ENCODE measurements at regions not wholly inside any gene's neighbourhood (a gene's known extent, or its start where the extent isn't known, plus 50 kb on each side); places are given as distances from the start of the nearest gene placed in this dataset.

GRCh38 chr5:51838459-51838858, 455.2 kb downstream of the ISL1 start:
- Histone ChIP-seq H4K20me1 (ENCODE audit: insufficient read depth, low read length, poor library complexity, severe bottlenecking) (no peaks in the 10 kb centered on the region), H3K79me2 (ENCODE audit: insufficient read depth, low read length) (no peaks in the 10 kb centered on the region), H3K27me3 (ENCODE audit: insufficient read depth, low read length, poor library complexity, severe bottlenecking) (no peaks in the 10 kb centered on the region), H3K36me3 (ENCODE audit: insufficient read depth, low read length) (no peaks in the 10 kb centered on the region), H3K9ac (ENCODE audit: low read depth, low read length, poor library complexity, severe bottlenecking) (no peak overlapping the region), H2AFZ (ENCODE audit: low read length) (no peak overlapping the region), H3K4me3 (ENCODE audit: low read length, poor library complexity, severe bottlenecking) (no peak overlapping the region), H3K9me2 (replicated peaks; ENCODE audit: low read depth, low read length) (no peaks in the 10 kb centered on the region), H3K4me2 (ENCODE audit: low read depth, low read length, poor library complexity, severe bottlenecking) (no peak overlapping the region), H3K4me1 (ENCODE audit: insufficient read depth, low read length, poor library complexity, severe bottlenecking) (no peaks in the 10 kb centered on the region), H3K9me3 (ENCODE audit: insufficient read depth, low read depth, low read length) (no peaks in the 10 kb centered on the region), H3F3A (ENCODE audit: low read depth) (no peaks in the 10 kb centered on the region)
- TF ChIP-seq CTCF (conservative IDR thresholded peaks at IDR 0.05; ENCODE audit: low read length) = no peak
- no peak for TF ChIP-seq EZH2phosphoT487 (IDR thresholded peaks at IDR 0.05; ENCODE audit: borderline replicate concordance)

GRCh38 chr5:51843893-51844292, 460.6 kb downstream of the ISL1 start:
- H2AFZ ChIP-seq (ENCODE audit: low read length) = no peak overlapping the region
- H4K20me1 ChIP-seq (ENCODE audit: insufficient read depth, low read length, poor library complexity, severe bottlenecking) = no peaks in the 10 kb centered on the region

GRCh38 chr5:51846015-51846414, 462.8 kb downstream of the ISL1 start:
- Histone ChIP-seq H3K4me1 (ENCODE audit: insufficient read depth, low read length, poor library complexity, severe bottlenecking) (no peaks in the 10 kb centered on the region), H3K4me3 (ENCODE audit: low read length, poor library complexity, severe bottlenecking) (no peak overlapping the region), H4K20me1 (ENCODE audit: insufficient read depth, low read length, poor library complexity, severe bottlenecking) (no peaks in the 10 kb centered on the region), H2AFZ (ENCODE audit: low read length) (no peak overlapping the region), H3K36me3 (ENCODE audit: insufficient read depth, low read length) (no peaks in the 10 kb centered on the region), H3K4me2 (ENCODE audit: low read depth, low read length, poor library complexity, severe bottlenecking) (no peak overlapping the region), H3K79me2 (ENCODE audit: insufficient read depth, low read length) (no peaks in the 10 kb centered on the region), H3K27me3 (ENCODE audit: insufficient read depth, low read length, poor library complexity, severe bottlenecking) (no peaks in the 10 kb centered on the region), H3K9me2 (replicated peaks; ENCODE audit: low read depth, low read length) (no peaks in the 10 kb centered on the region), H3F3A (ENCODE audit: low read depth) (no peaks in the 10 kb centered on the region), H3K9me3 (ENCODE audit: insufficient read depth, low read depth, low read length) (no peaks in the 10 kb centered on the region), H3K9ac (ENCODE audit: low read depth, low read length, poor library complexity, severe bottlenecking) (no peak overlapping the region)
- TF ChIP-seq EZH2phosphoT487 (IDR thresholded peaks at IDR 0.05; ENCODE audit: borderline replicate concordance) = no peak
- no peak for TF ChIP-seq CTCF (conservative IDR thresholded peaks at IDR 0.05; ENCODE audit: low read length)

More at GRCh38 chr5:51843893-51844292, 460.6 kb downstream of the ISL1 start:
- TF ChIP-seq CTCF (conservative IDR thresholded peaks at IDR 0.05; ENCODE audit: low read length) = no peak
- no peak for TF ChIP-seq EZH2phosphoT487 (IDR thresholded peaks at IDR 0.05; ENCODE audit: borderline replicate concordance)
- H3K4me2 ChIP-seq (ENCODE audit: low read depth, low read length, poor library complexity, severe bottlenecking) = no peak overlapping the region
- H3K9me2 ChIP-seq (replicated peaks; ENCODE audit: low read depth, low read length) = no peaks in the 10 kb centered on the region
- H3K79me2 ChIP-seq (ENCODE audit: insufficient read depth, low read length) = no peaks in the 10 kb centered on the region
- H3K4me1 ChIP-seq (ENCODE audit: insufficient read depth, low read length, poor library complexity, severe bottlenecking) = no peaks in the 10 kb centered on the region
- no peak overlapping the region for H3K9ac ChIP-seq (ENCODE audit: low read depth, low read length, poor library complexity, severe bottlenecking)
- H3K9me3 ChIP-seq (ENCODE audit: insufficient read depth, low read depth, low read length) = no peaks in the 10 kb centered on the region
- H3K27me3 ChIP-seq (ENCODE audit: insufficient read depth, low read length, poor library complexity, severe bottlenecking) = no peaks in the 10 kb centered on the region
- no peaks in the 10 kb centered on the region for H3K36me3 ChIP-seq (ENCODE audit: insufficient read depth, low read length)
- H3K4me3 ChIP-seq (ENCODE audit: low read length, poor library complexity, severe bottlenecking) = no peak overlapping the region
- H3F3A ChIP-seq (ENCODE audit: low read depth) = no peaks in the 10 kb centered on the region
